ENCODE measurements at regions not wholly inside any gene's neighbourhood (a gene's known extent, or its start where the extent isn't known, plus 50 kb on each side); places are given as distances from the start of the nearest gene placed in this dataset.

GRCh38 chr2:66702301-66702700 lies 267.4 kb downstream of the MEIS1 start:
- no peak for DNase-seq
- in situ Hi-C loops (cut with MboI; ENCODE audit: low pct_unique_long_range_greater_than_20kb, low sequenced_read_pairs): no loop called here

- in situ Hi-C loops (cut with MboI; ENCODE audit: low pct_unique_long_range_greater_than_20kb, low sequenced_read_pairs): no loop called here
- no peak for DNase-seq
Measured at GRCh38 chr2:66704786-66705185, 269.9 kb downstream of the MEIS1 start.

- no peak for DNase-seq
- in situ Hi-C loops (cut with MboI; ENCODE audit: low pct_unique_long_range_greater_than_20kb, low sequenced_read_pairs): no loop called here
Measured at GRCh38 chr2:66714610-66715009, 279.7 kb downstream of the MEIS1 start.

GRCh38 chr2:66717218-66717905 lies 282.4 kb downstream of the MEIS1 start:
- no peak for DNase-seq
- in situ Hi-C loops (cut with MboI; ENCODE audit: low pct_unique_long_range_greater_than_20kb, low sequenced_read_pairs): no loop called here

GRCh38 chr2:66717973-66718372 lies 283.0 kb downstream of the MEIS1 start:
- DNase-seq: no peak
- in situ Hi-C loops (cut with MboI; ENCODE audit: low pct_unique_long_range_greater_than_20kb, low sequenced_read_pairs): no loop called here

GRCh38 chr2:66721776-66722175 lies 286.9 kb downstream of the MEIS1 start:
- in situ Hi-C loops (cut with MboI; ENCODE audit: low pct_unique_long_range_greater_than_20kb, low sequenced_read_pairs): no loop called here
- DNase-seq: no peak

- in situ Hi-C loops (cut with MboI; ENCODE audit: low pct_unique_long_range_greater_than_20kb, low sequenced_read_pairs): no loop called here
- DNase-seq: no peak
Measured at GRCh38 chr2:66724241-66724640, 289.3 kb downstream of the MEIS1 start.

- no peak for DNase-seq
Measured at GRCh38 chr2:66729416-66730330, 294.7 kb downstream of the MEIS1 start.

GRCh38 chr2:66730441-66730840 lies 295.5 kb downstream of the MEIS1 start:
- in situ Hi-C loops (cut with MboI; ENCODE audit: low pct_unique_long_range_greater_than_20kb, low sequenced_read_pairs): no loop called here
- DNase-seq: no peak

More at GRCh38 chr2:66729416-66730330, 294.7 kb downstream of the MEIS1 start:
- in situ Hi-C loops (cut with MboI; ENCODE audit: low pct_unique_long_range_greater_than_20kb, low sequenced_read_pairs): no loop called here

- in situ Hi-C loops (cut with MboI; ENCODE audit: low pct_unique_long_range_greater_than_20kb, low sequenced_read_pairs): no loop called here
- no peak for DNase-seq
Measured at GRCh38 chr2:66733364-66733999, 298.6 kb downstream of the MEIS1 start.

- DNase-seq: peak; percentile 61
- in situ Hi-C loops (cut with MboI; ENCODE audit: low pct_unique_long_range_greater_than_20kb, low sequenced_read_pairs): no loop called here
Measured at GRCh38 chr2:66748939-66749338, 314.0 kb downstream of the MEIS1 start.

GRCh38 chr2:66749566-66749965 lies 314.6 kb downstream of the MEIS1 start:
- DNase-seq: no peak
- in situ Hi-C loops (cut with MboI; ENCODE audit: low pct_unique_long_range_greater_than_20kb, low sequenced_read_pairs): no loop called here

GRCh38 chr2:66753257-66753656 lies 318.3 kb downstream of the MEIS1 start:
- in situ Hi-C loops (cut with MboI; ENCODE audit: low pct_unique_long_range_greater_than_20kb, low sequenced_read_pairs): no loop called here
- DNase-seq: no peak

- no peak for DNase-seq
- in situ Hi-C loops (cut with MboI; ENCODE audit: low pct_unique_long_range_greater_than_20kb, low sequenced_read_pairs): no loop called here
Measured at GRCh38 chr2:66753660-66754059, 318.7 kb downstream of the MEIS1 start.

GRCh38 chr2:66755974-66756373 lies 321.0 kb downstream of the MEIS1 start:
- in situ Hi-C loops (cut with MboI; ENCODE audit: low pct_unique_long_range_greater_than_20kb, low sequenced_read_pairs): no loop called here
- DNase-seq: no peak

- no peak for DNase-seq
- in situ Hi-C loops (cut with MboI; ENCODE audit: low pct_unique_long_range_greater_than_20kb, low sequenced_read_pairs): no loop called here
Measured at GRCh38 chr2:66761826-66762225, 326.9 kb downstream of the MEIS1 start.

GRCh38 chr2:66762761-66763160 lies 327.8 kb downstream of the MEIS1 start:
- DNase-seq: no peak
- in situ Hi-C loops (cut with MboI; ENCODE audit: low pct_unique_long_range_greater_than_20kb, low sequenced_read_pairs): no loop called here

- in situ Hi-C loops (cut with MboI; ENCODE audit: low pct_unique_long_range_greater_than_20kb, low sequenced_read_pairs): no loop called here
- DNase-seq: no peak
Measured at GRCh38 chr2:66766582-66766981, 331.7 kb downstream of the MEIS1 start.

- in situ Hi-C loops (cut with MboI; ENCODE audit: low pct_unique_long_range_greater_than_20kb, low sequenced_read_pairs): no loop called here
- no peak for DNase-seq
Measured at GRCh38 chr2:66771359-66771976, 336.5 kb downstream of the MEIS1 start.

- in situ Hi-C loops (cut with MboI; ENCODE audit: low pct_unique_long_range_greater_than_20kb, low sequenced_read_pairs): no loop called here
Measured at GRCh38 chr2:66772618-66773017, 337.7 kb downstream of the MEIS1 start.

More at GRCh38 chr2:66772618-66773017, 337.7 kb downstream of the MEIS1 start:
- no peak for DNase-seq

Data from KBM-7 (cell line).